GM19468 (cell line): ENCODE measurements at regions not wholly inside any gene's neighbourhood (a gene's known extent, or its start where the extent isn't known, plus 50 kb on each side); places are given as distances from the start of the nearest gene placed in this dataset.
A peak's percentile ranks its signal among the peaks of the same experiment; 100 is the strongest.

Experiments
- ATAC-seq: cut with Tn5 transposase; IDR thresholded peaks from one replicate; pipeline ENCODE4 v1.9.1; 2021; ENCODE audit warnings: mild to moderate bottlenecking, moderate library complexity, moderate number of reproducible peaks; ENCODE audit not compliant: unreplicated experiment; ENCODE audit errors: extremely low read depth

DNA sequence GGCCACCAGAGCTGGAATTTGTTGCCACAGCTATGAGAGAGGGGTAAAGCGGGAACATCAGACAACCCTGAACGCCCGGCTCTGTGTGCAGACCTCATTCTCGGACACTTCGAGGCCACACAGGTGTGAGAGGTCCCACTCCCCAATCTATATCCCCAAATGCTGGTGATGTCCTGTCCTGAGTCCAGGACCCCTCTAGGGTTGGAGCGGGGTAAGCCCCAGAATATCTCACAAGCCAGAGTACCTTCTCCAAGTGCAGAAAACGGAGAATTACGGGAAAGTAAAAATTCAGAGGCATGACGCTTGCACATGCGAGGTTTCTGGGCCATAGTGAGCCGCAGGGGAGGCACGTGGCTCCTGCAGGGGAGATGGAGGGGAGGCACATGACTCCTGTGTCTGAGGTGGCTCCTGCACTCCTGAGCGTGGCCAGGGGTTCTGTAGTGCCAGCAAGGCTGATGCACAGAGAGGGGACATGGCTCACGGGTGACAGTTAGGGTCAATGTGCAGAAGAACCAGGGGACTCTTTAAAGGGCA lies 248.0 kb downstream of the RBFOX3 start:
- no peak for ATAC-seq

- no peak for ATAC-seq
These were observed 248.7 kb downstream of the RBFOX3 start for GRCh38 chr17:79361873-79362771.

DNA sequence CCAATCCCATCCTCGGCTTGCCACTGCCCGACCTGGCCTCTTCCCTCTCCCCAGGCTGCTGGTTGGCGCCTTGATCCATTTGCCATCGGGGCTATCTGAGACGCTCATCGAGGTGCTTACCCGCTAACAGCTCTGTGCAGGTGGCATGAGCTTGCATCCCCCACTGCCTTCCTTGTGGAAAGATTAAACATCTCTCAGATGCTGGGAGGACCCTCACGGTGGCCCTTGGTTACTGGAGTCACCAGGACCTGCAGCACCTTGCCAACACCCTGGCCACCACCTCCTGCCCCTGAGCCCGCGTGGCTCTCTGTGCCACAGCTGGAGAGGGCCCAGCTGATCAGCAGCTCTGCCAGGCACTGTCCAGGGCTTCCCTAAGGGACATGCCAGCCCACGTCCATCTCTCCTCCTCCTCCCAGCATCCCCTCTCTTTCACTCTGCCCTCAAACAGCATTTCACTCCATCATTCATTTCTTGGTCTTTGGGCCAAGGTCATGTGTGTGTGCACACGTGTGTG lies 249.6 kb downstream of the RBFOX3 start:
- ATAC-seq, result no peak

DNA sequence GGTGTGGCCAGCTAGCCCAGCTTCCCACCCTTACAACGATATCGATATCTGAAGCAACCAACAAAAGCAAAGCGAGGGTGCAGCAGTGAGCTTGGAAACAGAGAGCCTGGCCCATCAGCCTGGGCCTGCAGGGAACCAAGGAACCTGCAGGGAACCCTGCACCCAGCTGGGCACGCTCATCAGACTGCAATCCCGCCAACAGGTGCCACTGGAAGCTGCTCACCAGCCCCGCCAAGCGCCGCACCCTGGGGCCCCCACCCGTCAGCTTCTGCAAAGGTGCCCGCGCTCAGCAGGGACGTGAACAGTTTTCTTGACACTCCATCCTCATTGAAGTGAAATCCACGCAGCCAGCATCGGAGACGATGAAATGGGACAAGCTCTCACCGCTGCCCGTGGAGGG lies 250.7 kb downstream of the RBFOX3 start:
- no peak for ATAC-seq

- ATAC-seq, result no peak
These were observed 253.9 kb downstream of the RBFOX3 start for GRCh38 chr17:79356839-79357447.

DNA sequence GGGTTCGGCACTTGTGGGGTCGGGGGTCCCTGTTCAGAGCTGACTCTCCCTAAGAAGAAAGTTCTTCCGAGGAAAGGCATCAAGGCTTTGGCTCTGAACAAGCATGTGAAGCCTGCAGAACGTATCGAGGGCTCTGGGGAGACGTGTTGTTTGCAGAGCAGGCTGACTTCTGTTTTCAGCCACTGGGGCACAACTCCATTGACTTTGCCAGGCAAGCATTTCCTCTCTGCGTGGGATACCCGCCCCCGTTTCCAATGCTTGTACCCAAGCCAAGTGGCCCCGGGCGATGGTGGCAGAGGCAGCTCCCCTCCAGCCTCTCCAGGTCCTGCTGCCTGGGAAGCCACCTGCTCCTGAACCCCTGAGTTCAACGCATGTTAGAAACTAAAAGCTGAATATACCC lies 255.7 kb downstream of the RBFOX3 start:
- ATAC-seq, result no peak

DNA sequence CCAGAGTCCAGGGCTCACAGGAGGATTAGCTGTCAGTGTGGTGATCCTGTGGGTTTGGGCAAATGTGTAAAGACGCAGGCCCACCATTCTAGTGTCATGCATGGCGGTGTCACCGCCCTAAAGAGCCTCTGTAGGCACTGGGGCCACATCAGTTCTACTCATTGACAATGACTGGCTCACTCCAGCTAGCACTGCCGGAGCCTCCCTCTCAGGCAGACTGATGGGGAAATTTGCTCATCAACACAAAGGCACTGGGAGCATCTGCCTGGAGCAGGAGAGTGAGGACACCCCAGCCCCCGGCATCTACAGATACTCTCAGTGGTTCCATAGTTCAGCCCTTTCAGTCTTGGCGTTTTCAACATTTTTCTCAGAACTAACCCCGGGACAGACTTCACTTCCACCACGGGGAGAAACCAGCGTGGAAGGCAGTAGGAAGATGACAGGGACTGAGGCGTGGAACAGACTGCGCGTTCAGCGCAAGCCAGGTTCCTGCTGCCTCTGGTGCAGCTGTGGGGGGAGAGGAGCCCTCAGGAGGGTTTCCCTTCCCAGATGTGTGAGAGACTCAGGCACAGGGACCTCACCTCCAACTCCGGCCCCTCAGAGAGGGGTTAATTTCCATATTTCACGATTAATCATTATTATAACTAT lies 256.6 kb downstream of the RBFOX3 start:
- ATAC-seq, result no peak

DNA sequence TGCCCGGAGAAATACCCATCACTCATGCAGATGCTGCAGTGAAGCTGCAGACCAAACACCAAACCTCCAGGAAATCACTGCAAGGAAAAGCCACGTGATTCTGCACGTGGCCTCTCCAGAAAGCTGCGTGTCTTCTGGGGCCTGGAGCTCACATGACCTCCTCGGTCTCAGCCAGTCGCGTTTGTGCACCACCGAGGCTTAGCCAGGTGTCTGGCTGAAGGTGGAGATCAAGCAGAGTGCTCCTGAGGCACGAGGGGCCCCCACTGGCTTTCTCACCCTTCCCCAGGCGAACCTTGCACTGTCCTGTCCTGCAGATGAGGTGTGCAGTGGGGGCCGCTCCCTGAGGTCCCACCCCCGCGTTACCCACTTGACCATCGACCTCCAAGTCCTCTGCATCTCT lies 257.3 kb downstream of the RBFOX3 start:
- ATAC-seq, result no peak

DNA sequence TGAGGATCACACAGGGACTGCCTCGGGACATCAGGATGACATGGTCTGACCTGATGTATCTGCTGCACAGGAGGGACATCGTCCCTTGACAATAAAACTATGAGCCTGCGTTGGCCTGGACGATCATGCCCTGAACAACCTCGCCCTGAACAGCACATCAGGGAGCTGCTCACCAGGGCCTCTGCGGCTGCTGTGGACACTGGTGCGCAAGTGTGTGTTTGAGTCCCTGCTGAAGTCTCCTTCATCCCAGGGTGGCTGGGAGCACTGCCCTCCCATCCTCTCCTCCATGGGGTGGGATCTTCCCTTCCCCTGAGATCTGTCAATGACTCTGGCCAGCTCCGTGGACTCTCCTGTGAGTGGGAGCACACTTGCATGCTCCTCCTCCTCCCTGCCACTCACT lies 257.8 kb downstream of the RBFOX3 start:
- no peak for ATAC-seq

GRCh38 chr17:79350533-79350932 lies 260.3 kb downstream of the RBFOX3 start:
- no peak for ATAC-seq

DNA sequence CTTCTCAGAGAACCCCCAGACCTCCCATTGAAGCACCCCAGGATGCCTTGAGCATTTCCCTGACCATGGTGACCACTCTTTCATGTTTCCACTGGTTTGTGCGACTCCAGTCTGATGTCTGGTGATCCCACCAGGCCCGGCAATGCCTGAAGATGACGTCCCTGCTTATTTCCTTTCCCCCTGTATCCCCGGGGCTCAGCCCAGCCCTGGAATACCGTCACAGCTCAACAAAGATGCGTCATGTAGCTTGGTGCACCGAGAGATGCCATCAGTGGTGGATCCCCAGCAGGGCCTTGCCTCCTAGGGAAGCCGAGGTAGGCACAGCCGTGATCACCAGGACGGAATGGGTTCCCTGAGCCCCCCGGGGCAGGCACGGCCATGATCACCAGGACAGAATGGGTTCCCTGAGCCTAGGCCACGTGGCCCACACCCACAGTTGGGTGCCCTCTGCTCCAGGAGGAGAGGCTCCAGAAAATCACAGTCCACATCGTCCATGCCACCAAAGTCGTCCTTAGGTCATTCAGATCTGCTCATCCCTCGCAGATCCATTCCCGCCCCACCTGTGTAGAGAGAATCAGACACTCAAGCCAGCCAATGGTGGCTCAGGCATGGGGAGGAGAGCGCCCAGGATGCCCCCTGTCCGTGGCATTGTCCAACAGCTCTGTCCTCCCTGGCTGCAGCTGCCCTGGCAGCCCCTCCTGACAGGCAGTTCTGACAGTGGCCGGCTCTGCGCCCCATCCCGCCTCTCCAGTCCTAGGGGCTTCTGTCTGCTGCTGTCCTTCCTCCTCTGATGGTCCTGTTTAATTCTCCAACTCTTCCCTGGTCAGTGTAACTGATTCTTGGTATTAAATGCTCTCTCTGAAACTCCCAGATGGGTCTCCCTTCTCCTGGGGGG lies 261.1 kb downstream of the RBFOX3 start:
- no peak for ATAC-seq

GRCh38 chr17:79342376-79342775 lies 267.8 kb downstream of the ENGASE start:
- ATAC-seq, result no peak

GRCh38 chr17:79341816-79342215 lies 267.2 kb downstream of the ENGASE start:
- ATAC-seq, result no peak

GRCh38 chr17:79341222-79341780 lies 266.7 kb downstream of the ENGASE start:
- no peak for ATAC-seq

- ATAC-seq, result peak; percentile 49
These were observed 266.0 kb downstream of the ENGASE start for GRCh38 chr17:79340333-79341221.

DNA sequence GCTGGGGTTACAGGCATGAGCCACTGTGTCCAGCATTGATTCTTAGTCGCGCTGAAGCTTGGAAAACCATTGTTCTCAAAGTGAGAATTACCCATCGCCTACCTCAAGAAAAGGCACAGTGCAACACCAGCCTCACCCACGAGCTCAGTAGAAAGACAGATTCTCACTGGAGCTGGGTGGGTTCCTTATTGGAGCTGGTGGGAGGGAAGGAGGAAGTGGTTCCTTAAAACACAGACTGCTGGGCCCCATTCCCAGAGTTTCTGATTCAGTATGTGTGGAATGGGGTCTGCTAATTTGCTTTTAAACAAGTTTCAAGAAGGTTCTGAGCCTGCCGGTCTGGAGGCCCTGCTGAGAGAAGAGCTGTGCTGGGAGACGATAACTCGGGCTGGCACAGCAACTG lies 264.7 kb downstream of the ENGASE start:
- no peak for ATAC-seq

DNA sequence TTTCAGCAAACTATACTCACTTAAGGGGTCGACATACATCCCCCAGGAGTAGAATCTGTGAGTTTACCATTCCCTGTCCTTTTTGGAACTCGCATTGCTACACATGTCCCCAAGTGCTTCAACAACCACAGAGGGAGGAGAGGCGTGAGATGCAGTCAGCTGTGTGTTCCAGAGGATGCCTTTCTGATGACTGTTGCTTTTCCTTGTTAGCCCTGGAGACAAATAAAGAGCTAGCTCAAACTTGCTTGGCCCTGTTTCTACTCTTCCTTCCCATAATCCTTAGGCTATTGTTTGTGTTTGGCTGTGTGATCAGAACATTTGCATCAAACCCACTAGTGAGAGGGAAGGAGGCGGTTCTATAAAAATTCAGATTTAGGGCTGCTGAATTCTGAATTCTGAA lies 264.0 kb downstream of the ENGASE start:
- no peak for ATAC-seq

DNA sequence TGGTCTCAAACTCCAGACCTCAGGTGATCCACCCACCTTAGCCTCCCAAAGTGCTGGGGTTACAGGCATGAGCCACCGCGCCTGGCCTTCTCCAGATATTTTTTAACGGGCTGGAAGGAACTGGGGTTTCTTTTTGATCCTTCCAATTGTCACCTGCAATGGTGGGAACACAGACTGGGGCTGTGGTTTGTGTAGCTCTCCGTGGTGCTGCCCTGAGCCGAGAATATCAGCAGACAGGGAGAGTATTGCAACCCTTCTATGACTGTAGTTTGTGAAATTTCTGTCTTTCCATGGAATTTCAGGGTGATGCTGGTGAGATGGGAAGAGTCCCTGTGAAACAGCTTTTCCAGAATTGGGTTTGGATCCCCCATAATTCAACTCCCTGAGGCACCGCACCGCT lies 263.5 kb downstream of the ENGASE start:
- no peak for ATAC-seq

GRCh38 chr17:79337053-79337452 lies 262.4 kb downstream of the ENGASE start:
- ATAC-seq, result no peak
